Panc1 (cell line): ENCODE measurements at regions not wholly inside any gene's neighbourhood (a gene's known extent, or its start where the extent isn't known, plus 50 kb on each side); places are given as distances from the start of the nearest gene placed in this dataset.

Source experiments
- CTCF ChIP-seq: fragments of 450-650 bp; IDR thresholded peaks from 2 replicates; pipeline ENCODE4 v1.5.1; 2017; ENCODE audit warnings: mild to moderate bottlenecking
- POLR2AphosphoS5 ChIP-seq: IDR thresholded peaks from 2 replicates; pipeline ENCODE4 v1.6.1; 2012; ENCODE audit warnings: mild to moderate bottlenecking, low read depth, low read length, moderate library complexity
- REST ChIP-seq, 2 experiments: IDR thresholded peaks; 2 replicates each; pipeline ENCODE4 v1.6.1; 2011 to 2012; ENCODE audit warnings: low read depth in 2 of 2, control low read depth in 1 of 2, low read length in 1 of 2, mild to moderate bottlenecking in 1 of 2, moderate library complexity in 1 of 2; ENCODE audit not compliant: insufficient read depth in 1 of 2
- SIN3A ChIP-seq: IDR thresholded peaks from 2 replicates; pipeline ENCODE4 v1.6.1; 2012; ENCODE audit warnings: low read depth, mild to moderate bottlenecking, low read length, moderate library complexity, borderline replicate concordance; ENCODE audit not compliant: insufficient read depth

- no peak for TF ChIP-seq CTCF
- no peak for TF ChIP-seq REST (IDR thresholded peaks at IDR 0.05; ENCODE audit: insufficient read depth in 1 of 2, low read depth in 2 of 2, low read length in 1 of 2)
- no peak for TF ChIP-seq POLR2AphosphoS5
- no peak for TF ChIP-seq SIN3A
Measured at GRCh38 chr9:73813546-73813945, 661.9 kb downstream of the ANXA1 start.
